Endothelial cell (in vitro differentiated cells): ENCODE measurements at regions not wholly inside any gene's neighbourhood (a gene's known extent, or its start where the extent isn't known, plus 50 kb on each side); places are given as distances from the start of the nearest gene placed in this dataset.

ENCODE experiments used
- DNase-seq: peaks from one replicate; pipeline ENCODE4 v3.0.0; 2021; ENCODE audit warnings: low spot score
- H3K27ac Mint-ChIP-seq: one replicate; pipeline ENCODE4 v1.8.0; 2021; ENCODE audit warnings: mixed read lengths, inconsistent platforms; ENCODE audit not compliant: unreplicated experiment
- H3K27me3 Mint-ChIP-seq: one replicate; pipeline ENCODE4 v1.8.0; 2021; ENCODE audit warnings: mild to moderate bottlenecking, moderate library complexity, mixed read lengths, inconsistent platforms; ENCODE audit not compliant: unreplicated experiment
- H3K36me3 Mint-ChIP-seq: one replicate; pipeline ENCODE4 v1.8.0; 2021; ENCODE audit warnings: mild to moderate bottlenecking, low read depth, mixed read lengths, inconsistent platforms; ENCODE audit not compliant: unreplicated experiment
- H3K4me1 Mint-ChIP-seq: one replicate; pipeline ENCODE4 v1.8.0; 2021; ENCODE audit warnings: mild to moderate bottlenecking, mixed read lengths, inconsistent platforms; ENCODE audit not compliant: unreplicated experiment
- H3K4me3 Mint-ChIP-seq: one replicate; pipeline ENCODE4 v1.8.0; 2021; ENCODE audit warnings: mild to moderate bottlenecking, mixed read lengths, inconsistent platforms; ENCODE audit not compliant: unreplicated experiment
- H3K9me3 Mint-ChIP-seq: one replicate; pipeline ENCODE4 v1.8.0; 2021; ENCODE audit warnings: mixed read lengths, inconsistent platforms; ENCODE audit not compliant: unreplicated experiment
- TF ChIP-seq, protein P1 (sequence below): fragments of 200-600 bp; sonication (generic); IDR thresholded peaks from one replicate; pipeline ENCODE4 v1.5.0; 2021; ENCODE audit warnings: antibody characterized with exemption; ENCODE audit not compliant: unreplicated experiment

DNA sequence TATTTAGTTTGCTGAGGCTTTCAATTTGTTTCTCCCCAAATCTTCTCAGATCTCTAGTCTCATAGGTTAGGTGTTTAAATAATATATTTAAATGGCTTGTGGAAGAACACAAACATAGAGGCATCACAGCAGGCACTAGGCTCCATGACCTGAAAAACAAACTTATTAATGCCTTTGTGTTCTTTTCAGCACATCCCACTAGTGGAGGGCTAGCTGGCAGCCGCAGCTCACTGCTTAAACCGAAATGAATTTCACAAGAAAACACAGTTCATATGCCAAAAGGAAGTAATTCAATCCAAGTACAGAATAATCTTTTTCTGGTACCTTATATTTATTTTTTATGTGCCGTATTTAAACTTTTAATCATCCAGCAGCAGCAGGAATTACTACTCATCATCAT lies 382.5 kb downstream of the PLK2 start:
- H3K4me1 Mint-ChIP-seq: peaks cover 65% of the 10 kb centered on the region
- no peaks in the 10 kb centered on the region for H3K9me3 Mint-ChIP-seq
- TF ChIP-seq, protein P1, sequence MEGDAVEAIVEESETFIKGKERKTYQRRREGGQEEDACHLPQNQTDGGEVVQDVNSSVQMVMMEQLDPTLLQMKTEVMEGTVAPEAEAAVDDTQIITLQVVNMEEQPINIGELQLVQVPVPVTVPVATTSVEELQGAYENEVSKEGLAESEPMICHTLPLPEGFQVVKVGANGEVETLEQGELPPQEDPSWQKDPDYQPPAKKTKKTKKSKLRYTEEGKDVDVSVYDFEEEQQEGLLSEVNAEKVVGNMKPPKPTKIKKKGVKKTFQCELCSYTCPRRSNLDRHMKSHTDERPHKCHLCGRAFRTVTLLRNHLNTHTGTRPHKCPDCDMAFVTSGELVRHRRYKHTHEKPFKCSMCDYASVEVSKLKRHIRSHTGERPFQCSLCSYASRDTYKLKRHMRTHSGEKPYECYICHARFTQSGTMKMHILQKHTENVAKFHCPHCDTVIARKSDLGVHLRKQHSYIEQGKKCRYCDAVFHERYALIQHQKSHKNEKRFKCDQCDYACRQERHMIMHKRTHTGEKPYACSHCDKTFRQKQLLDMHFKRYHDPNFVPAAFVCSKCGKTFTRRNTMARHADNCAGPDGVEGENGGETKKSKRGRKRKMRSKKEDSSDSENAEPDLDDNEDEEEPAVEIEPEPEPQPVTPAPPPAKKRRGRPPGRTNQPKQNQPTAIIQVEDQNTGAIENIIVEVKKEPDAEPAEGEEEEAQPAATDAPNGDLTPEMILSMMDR: no peak
- H3K4me3 Mint-ChIP-seq: no peak overlapping the region
- H3K27ac Mint-ChIP-seq: no peak overlapping the region
- H3K27me3 Mint-ChIP-seq: no peaks in the 10 kb centered on the region
- H3K36me3 Mint-ChIP-seq: no peaks in the 10 kb centered on the region
- no peak for DNase-seq

DNA sequence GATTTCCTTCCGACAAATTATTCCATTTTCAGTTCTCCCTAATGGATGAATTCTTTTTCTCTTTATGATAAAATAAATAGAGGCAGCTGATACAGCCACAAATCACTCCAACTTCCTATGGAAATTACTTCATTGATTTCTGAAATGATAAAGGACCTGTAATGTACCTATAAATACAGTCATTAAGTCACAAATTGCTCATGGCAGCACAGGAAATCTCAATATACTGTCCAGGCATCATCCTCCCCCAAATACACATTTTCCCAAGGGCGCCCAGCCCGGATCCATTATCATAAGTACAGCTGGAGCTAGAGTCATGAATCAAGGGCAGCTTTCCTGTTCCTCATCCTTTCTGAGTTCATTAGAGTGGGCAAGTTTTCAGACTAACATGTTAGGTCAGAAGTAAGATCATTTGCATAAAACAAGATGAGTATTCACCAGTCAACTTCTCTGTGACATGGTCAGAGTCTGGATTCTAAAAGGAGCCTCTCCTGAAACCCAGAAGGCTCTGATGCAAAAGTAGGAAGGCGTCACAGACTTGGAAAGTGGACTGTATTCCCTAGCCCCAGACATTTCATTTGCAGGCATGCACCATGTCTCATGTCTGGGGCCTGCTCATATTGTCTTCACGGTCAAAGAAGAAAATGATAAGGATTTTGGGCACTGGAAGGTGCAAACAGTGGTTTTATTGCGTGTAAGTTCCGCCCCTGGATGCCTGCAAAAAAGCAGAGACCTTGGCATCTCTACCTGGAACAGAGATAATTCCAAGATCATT lies 383.2 kb downstream of the PLK2 start:
- Mint-ChIP-seq H3K27ac (no peak overlapping the region), H3K36me3 (no peaks in the 10 kb centered on the region), H3K9me3 (no peaks in the 10 kb centered on the region), H3K4me1 (peaks cover 70% of the 10 kb centered on the region), H3K27me3 (no peaks in the 10 kb centered on the region), H3K4me3 (no peak overlapping the region)
- no peak for DNase-seq
- TF ChIP-seq, protein P1: no peak

DNA sequence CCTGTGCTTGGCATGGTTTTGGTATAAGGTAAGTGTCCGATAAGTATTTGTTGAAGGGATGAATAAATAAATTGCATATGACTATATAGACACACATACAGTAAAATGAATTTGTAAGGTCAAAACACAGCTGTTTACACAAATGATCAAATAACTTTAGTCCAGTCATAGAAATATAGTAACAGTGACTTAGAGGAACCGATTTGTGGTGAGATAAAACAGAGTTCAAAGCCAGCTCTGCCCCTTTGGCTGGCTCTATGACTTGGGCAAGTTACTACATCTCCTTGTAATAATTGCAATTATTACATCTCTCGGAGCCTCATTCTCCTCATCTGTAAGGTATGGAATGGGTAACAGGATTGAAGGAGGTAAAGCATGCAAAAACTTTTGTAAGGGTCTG lies 384.0 kb downstream of the PLK2 start:
- Mint-ChIP-seq H3K4me1 (peaks cover 70% of the 10 kb centered on the region), H3K27me3 (no peaks in the 10 kb centered on the region), H3K4me3 (no peak overlapping the region), H3K36me3 (no peaks in the 10 kb centered on the region), H3K27ac (no peak overlapping the region), H3K9me3 (no peaks in the 10 kb centered on the region)
- TF ChIP-seq, protein P1: no peak
- DNase-seq: no peak

DNA sequence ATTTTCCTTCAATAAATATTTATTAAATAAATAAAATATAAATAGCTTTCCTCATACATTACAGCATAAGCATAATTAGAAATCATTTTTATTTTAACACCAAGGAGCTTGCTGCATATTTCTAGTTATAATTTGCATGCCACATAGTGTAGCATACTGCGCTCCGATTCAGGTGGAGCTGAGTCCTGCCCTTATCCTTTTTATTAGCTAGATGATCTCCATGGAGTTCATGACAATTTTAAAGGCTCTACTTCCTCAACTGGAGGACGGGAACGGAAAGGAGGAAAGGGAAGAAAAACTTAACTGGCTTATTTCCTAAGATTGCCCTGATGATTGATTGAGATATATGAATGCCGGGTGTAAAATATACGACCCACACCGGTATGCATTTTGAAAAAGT lies 385.2 kb downstream of the PLK2 start:
- H3K27ac Mint-ChIP-seq: no peak overlapping the region
- H3K27me3 Mint-ChIP-seq: no peaks in the 10 kb centered on the region
- no peak for DNase-seq
- peaks cover 70% of the 10 kb centered on the region for H3K4me1 Mint-ChIP-seq
- H3K36me3 Mint-ChIP-seq: no peaks in the 10 kb centered on the region
- TF ChIP-seq, protein P1: no peak
- no peaks in the 10 kb centered on the region for H3K9me3 Mint-ChIP-seq
- H3K4me3 Mint-ChIP-seq: no peak overlapping the region

DNA sequence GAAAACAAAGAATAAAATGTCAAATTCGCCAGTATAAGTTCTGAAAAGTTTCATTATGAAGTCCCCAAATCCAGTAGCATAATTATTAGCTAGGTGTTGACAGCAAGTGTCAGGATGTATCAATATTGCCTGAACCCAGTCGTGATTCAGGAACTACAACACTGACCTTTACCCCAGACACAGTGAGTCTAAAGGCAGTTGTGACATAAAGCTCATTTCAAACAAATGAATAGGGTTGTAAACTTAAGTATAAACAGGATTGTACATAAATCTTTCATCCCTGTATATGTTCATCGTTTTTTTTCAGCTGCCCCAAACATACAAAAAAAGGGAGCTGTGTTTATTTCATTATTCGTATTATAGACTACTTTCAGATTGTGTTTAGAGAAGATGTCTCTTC lies 385.7 kb downstream of the PLK2 start:
- Mint-ChIP-seq H3K27ac (no peak overlapping the region), H3K27me3 (no peaks in the 10 kb centered on the region), H3K4me1 (peaks cover 70% of the 10 kb centered on the region), H3K36me3 (no peaks in the 10 kb centered on the region), H3K9me3 (no peaks in the 10 kb centered on the region), H3K4me3 (no peak overlapping the region)
- no peak for DNase-seq
- TF ChIP-seq, protein P1: no peak
